ENCODE measurements at regions not wholly inside any gene's neighbourhood (a gene's known extent, or its start where the extent isn't known, plus 50 kb on each side); places are given as distances from the start of the nearest gene placed in this dataset.
"Not testable (repeated sequence)": the region's sequence is repeated elsewhere in the genome, so short reads cannot be mapped to it uniquely, and the experiment has no call there.

- intact Hi-C loops (cut with DNase I) = no loop called here
- no peak overlapping the region for H3K27ac ChIP-seq
- H3K27me3 ChIP-seq = no peaks in the 10 kb centered on the region
- WGBS, 4 donors = 40 to 67% (median 62%) methylated on average over 1 of the region's 1 CpG
- H3K4me1 ChIP-seq (replicated peaks in 1 of 2) = no peaks in the 10 kb centered on the region
- no peak for DNase-seq
- H3K4me3 ChIP-seq = no peak overlapping the region
- no peaks in the 10 kb centered on the region for H3K36me3 ChIP-seq (replicated peaks in 1 of 2)
- no peaks in the 10 kb centered on the region for H3K9me3 ChIP-seq (replicated peaks in 1 of 3)
- TF ChIP-seq, protein P1, sequence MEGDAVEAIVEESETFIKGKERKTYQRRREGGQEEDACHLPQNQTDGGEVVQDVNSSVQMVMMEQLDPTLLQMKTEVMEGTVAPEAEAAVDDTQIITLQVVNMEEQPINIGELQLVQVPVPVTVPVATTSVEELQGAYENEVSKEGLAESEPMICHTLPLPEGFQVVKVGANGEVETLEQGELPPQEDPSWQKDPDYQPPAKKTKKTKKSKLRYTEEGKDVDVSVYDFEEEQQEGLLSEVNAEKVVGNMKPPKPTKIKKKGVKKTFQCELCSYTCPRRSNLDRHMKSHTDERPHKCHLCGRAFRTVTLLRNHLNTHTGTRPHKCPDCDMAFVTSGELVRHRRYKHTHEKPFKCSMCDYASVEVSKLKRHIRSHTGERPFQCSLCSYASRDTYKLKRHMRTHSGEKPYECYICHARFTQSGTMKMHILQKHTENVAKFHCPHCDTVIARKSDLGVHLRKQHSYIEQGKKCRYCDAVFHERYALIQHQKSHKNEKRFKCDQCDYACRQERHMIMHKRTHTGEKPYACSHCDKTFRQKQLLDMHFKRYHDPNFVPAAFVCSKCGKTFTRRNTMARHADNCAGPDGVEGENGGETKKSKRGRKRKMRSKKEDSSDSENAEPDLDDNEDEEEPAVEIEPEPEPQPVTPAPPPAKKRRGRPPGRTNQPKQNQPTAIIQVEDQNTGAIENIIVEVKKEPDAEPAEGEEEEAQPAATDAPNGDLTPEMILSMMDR (IDR thresholded peaks at IDR 0.05) = no peak
- TF ChIP-seq POLR2A (IDR thresholded peaks at IDR 0.05) = no peak
These were observed 415.0 kb downstream of the COL11A1 start for GRCh38 chr1:102693345-102693744.

GRCh38 chr1:102691592-102692090 lies 416.7 kb downstream of the COL11A1 start:
- intact Hi-C loops (cut with DNase I) = no loop called here
- Histone ChIP-seq H3K4me1 (replicated peaks in 1 of 2) (no peaks in the 10 kb centered on the region), H3K27ac (no peak overlapping the region), H3K27me3 (no peaks in the 10 kb centered on the region), H3K9me3 (replicated peaks in 1 of 3) (no peaks in the 10 kb centered on the region), H3K4me3 (no peak overlapping the region), H3K36me3 (replicated peaks in 1 of 2) (no peaks in the 10 kb centered on the region)
- TF ChIP-seq, protein P1 (IDR thresholded peaks at IDR 0.05) = no peak
- TF ChIP-seq POLR2A (IDR thresholded peaks at IDR 0.05) = no peak
- 30 to 46% (median 40%) methylated on average over 1 of the region's 1 CpG for WGBS, 4 donors
- no peak for DNase-seq

DNA sequence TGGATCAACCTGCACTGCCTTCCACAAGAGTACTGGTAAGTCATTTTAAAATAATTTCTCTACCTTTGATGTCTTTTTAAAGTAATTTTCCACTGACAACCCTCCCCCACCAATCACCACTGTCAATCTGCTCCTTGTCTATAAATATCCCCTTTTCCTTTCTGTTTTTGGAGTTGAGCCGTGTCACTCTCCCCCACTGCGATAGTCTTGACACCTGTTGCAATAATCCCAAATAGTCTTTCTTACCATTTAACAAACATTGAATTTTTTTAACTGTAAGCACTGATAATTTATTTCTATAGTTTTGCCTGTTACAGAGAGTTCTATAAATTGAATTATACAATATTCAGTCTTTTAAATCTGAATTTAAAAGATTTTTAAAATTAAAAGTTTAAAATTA lies 420.9 kb downstream of the COL11A1 start:
- intact Hi-C loops (cut with DNase I) = no loop called here
- Histone ChIP-seq H3K4me1 (replicated peaks in 1 of 2) (no peaks in the 10 kb centered on the region), H3K36me3 (replicated peaks in 1 of 2) (no peaks in the 10 kb centered on the region), H3K9me3 (replicated peaks in 1 of 3) (no peaks in the 10 kb centered on the region), H3K27ac (no peak overlapping the region), H3K4me3 (no peak overlapping the region), H3K27me3 (no peaks in the 10 kb centered on the region)
- TF ChIP-seq, protein P1 (IDR thresholded peaks at IDR 0.05) = no peak
- no peak for TF ChIP-seq POLR2A (IDR thresholded peaks at IDR 0.05)
- no peak for DNase-seq
- WGBS, 4 donors = 68 to 78% (median 75%) methylated on average over 2 of the region's 2 CpGs

DNA sequence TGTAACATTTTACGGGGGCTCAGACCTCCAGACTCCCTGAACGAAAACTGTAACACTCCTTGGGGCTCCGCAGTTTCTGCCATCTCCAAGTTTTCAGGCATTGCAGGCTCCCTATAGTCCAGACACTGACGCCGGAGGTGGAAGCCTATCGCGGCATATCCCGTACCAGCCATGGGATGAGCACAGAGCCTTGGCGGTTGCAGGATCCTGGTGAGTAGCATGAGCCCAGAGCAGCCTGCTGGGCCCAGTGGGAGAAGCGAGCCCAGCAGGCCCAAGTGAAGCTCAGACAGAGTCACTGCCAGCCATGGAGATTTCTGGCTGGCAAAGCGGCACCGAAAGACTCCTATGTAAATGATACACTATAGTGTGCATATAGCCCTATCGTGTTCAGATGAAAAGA lies 446.8 kb downstream of the COL11A1 start:
- WGBS, 4 donors = 86 to 93% (median 91%) methylated on average over 13 of the region's 13 CpGs
- no peak overlapping the region for H3K4me3 ChIP-seq
- intact Hi-C loops (cut with DNase I) = no loop called here

GRCh38 chr1:102659876-102660483 lies 448.3 kb downstream of the COL11A1 start:
- H3K27me3 ChIP-seq; H3K4me3 ChIP-seq; intact Hi-C loops (cut with DNase I); H3K36me3 ChIP-seq (replicated peaks in 1 of 2); DNase-seq; H3K9me3 ChIP-seq (replicated peaks in 1 of 3); H3K27ac ChIP-seq; H3K4me1 ChIP-seq (replicated peaks in 1 of 2): not testable (repeated sequence)
- 92 to 96% (median 93%) methylated on average over 10 to 46 of the region's 47 CpGs for WGBS, 4 donors

More for the DNA sequence above, 446.8 kb downstream of the COL11A1 start:
- H3K27me3 ChIP-seq = no peaks in the 10 kb centered on the region
- H3K36me3 ChIP-seq (replicated peaks in 1 of 2) = no peaks in the 10 kb centered on the region
- no peak overlapping the region for H3K27ac ChIP-seq
- H3K4me1 ChIP-seq (replicated peaks in 1 of 2) = no peaks in the 10 kb centered on the region
- no peaks in the 10 kb centered on the region for H3K9me3 ChIP-seq (replicated peaks in 1 of 3)
- TF ChIP-seq, protein P1 (IDR thresholded peaks at IDR 0.05) = no peak
- TF ChIP-seq POLR2A (IDR thresholded peaks at IDR 0.05) = no peak
- DNase-seq = no peak

Measured in adrenal gland (tissue), 9 donors.